H9 (cell line): ENCODE measurements at regions not wholly inside any gene's neighbourhood (a gene's known extent, or its start where the extent isn't known, plus 50 kb on each side); places are given as distances from the start of the nearest gene placed in this dataset.

Source experiments
- DNase-seq: peaks from one replicate; pipeline ENCODE4 v3.0.0-alpha.2; 2017
- H2AFZ ChIP-seq: one replicate; pipeline ENCODE4 v1.6.1; 2013; ENCODE audit warnings: mild to moderate bottlenecking, low read length, control low read depth, moderate library complexity
- H2AK5ac ChIP-seq: 2 replicates; pipeline ENCODE4 v1.6.1; 2013; ENCODE audit warnings: low read length, control low read depth, mixed read lengths; ENCODE audit not compliant: insufficient read length
- H2BK120ac ChIP-seq: one replicate; pipeline ENCODE4 v1.6.1; 2013; ENCODE audit warnings: low read depth, mild to moderate bottlenecking, low read length, control low read depth, inconsistent platforms; ENCODE audit not compliant: poor library complexity, severe bottlenecking
- H2BK12ac ChIP-seq: 2 replicates; pipeline ENCODE4 v1.6.1; 2013; ENCODE audit warnings: low read length, control low read depth, mixed read lengths, low read depth; ENCODE audit not compliant: insufficient read length
- H2BK15ac ChIP-seq: 2 replicates; pipeline ENCODE4 v1.6.1; 2013; ENCODE audit warnings: low read depth, low read length, control low read depth
- H2BK20ac ChIP-seq: one replicate; pipeline ENCODE4 v1.6.1; 2013; ENCODE audit warnings: low read depth, mild to moderate bottlenecking, low read length, control low read depth, inconsistent platforms; ENCODE audit not compliant: poor library complexity, severe bottlenecking
- H2BK5ac ChIP-seq: 2 replicates; pipeline ENCODE4 v1.6.1; 2013; ENCODE audit warnings: low read length, control low read depth, mixed read lengths; ENCODE audit not compliant: insufficient read length
- H3K14ac ChIP-seq: 2 replicates; pipeline ENCODE4 v1.6.1; 2013; ENCODE audit warnings: low read length, control low read depth; ENCODE audit not compliant: insufficient read depth
- H3K18ac ChIP-seq: 2 replicates; pipeline ENCODE4 v1.6.1; 2013; ENCODE audit warnings: low read depth, mild to moderate bottlenecking, mixed read lengths, low read length, control low read depth; ENCODE audit not compliant: insufficient read length
- H3K23ac ChIP-seq: 2 replicates; pipeline ENCODE4 v1.6.1; 2013; ENCODE audit warnings: low read length, control low read depth, mixed read lengths, low read depth; ENCODE audit not compliant: insufficient read length
- H3K23me2 ChIP-seq: 2 replicates; pipeline ENCODE4 v1.6.1; 2013; ENCODE audit warnings: low read depth, mild to moderate bottlenecking, mixed read lengths, low read length, control low read depth; ENCODE audit not compliant: insufficient read length, poor library complexity, severe bottlenecking
- H3K27ac ChIP-seq: 2 replicates; pipeline ENCODE4 v1.5.1; 2013; ENCODE audit warnings: low read length, control low read depth, mixed read lengths, low read depth; ENCODE audit not compliant: insufficient read length
- H3K27me3 ChIP-seq: 2 replicates; pipeline ENCODE4 v1.6.1; 2013; ENCODE audit warnings: low read length, control low read depth, inconsistent platforms; ENCODE audit not compliant: insufficient read depth
- H3K4ac ChIP-seq: 2 replicates; pipeline ENCODE4 v1.6.1; 2013; ENCODE audit warnings: low read depth, mild to moderate bottlenecking, control low read depth, inconsistent platforms, low read length, moderate library complexity
- H3K4me1 ChIP-seq: 2 replicates; pipeline ENCODE4 v1.6.1; 2013; ENCODE audit warnings: low read length, control low read depth, inconsistent platforms; ENCODE audit not compliant: insufficient read depth
- H3K4me2 ChIP-seq: 2 replicates; pipeline ENCODE4 v1.6.1; 2013; ENCODE audit warnings: low read length, control low read depth, mixed read lengths; ENCODE audit not compliant: insufficient read length, insufficient read depth
- H3K56ac ChIP-seq: 2 replicates; pipeline ENCODE4 v1.6.1; 2013; ENCODE audit warnings: low read depth, mild to moderate bottlenecking, mixed read lengths, low read length, control low read depth; ENCODE audit not compliant: insufficient read length
- H3K79me1 ChIP-seq: 2 replicates; pipeline ENCODE4 v1.6.1; 2013; ENCODE audit warnings: low read depth, mild to moderate bottlenecking, moderate library complexity, low read length, control low read depth, inconsistent platforms; ENCODE audit not compliant: insufficient read depth, poor library complexity, severe bottlenecking
- H3K79me2 ChIP-seq: 2 replicates; pipeline ENCODE4 v1.6.1; 2013; ENCODE audit warnings: low read length, control low read depth, inconsistent platforms; ENCODE audit not compliant: insufficient read depth
- H3K9ac ChIP-seq: 2 replicates; pipeline ENCODE4 v1.6.1; 2013; ENCODE audit warnings: low read length, control low read depth, mixed read lengths; ENCODE audit not compliant: insufficient read length; ENCODE audit errors: extremely low read depth
- H3K9me3 ChIP-seq: one replicate; pipeline ENCODE4 v1.6.1; 2013; ENCODE audit warnings: low read depth, low read length, inconsistent platforms; ENCODE audit not compliant: control insufficient read depth
- H3T11ph ChIP-seq: one replicate; pipeline ENCODE4 v1.6.1; 2013; ENCODE audit warnings: mild to moderate bottlenecking, low read length, control low read depth, inconsistent platforms
- H4K20me1 ChIP-seq: one replicate; pipeline ENCODE4 v1.6.1; 2013; ENCODE audit not compliant: control insufficient read depth, insufficient read length, insufficient read depth
- H4K5ac ChIP-seq: 2 replicates; pipeline ENCODE4 v1.6.1; 2013; ENCODE audit warnings: low read depth, mild to moderate bottlenecking, mixed read lengths, low read length, control low read depth; ENCODE audit not compliant: insufficient read length
- H4K8ac ChIP-seq: replicated peaks from 2 replicates; pipeline ENCODE4 v1.6.1; 2013; ENCODE audit warnings: low read length, control low read depth, mixed read lengths, low read depth; ENCODE audit not compliant: insufficient read length
- H4K91ac ChIP-seq: 2 replicates; pipeline ENCODE4 v1.6.1; 2013; ENCODE audit warnings: low read depth, mild to moderate bottlenecking, moderate library complexity, mixed read lengths, low read length, control low read depth; ENCODE audit not compliant: insufficient read length
- H3K27ac Mint-ChIP-seq, 3 experiments: 2 replicates in 2 of 3; 3 replicates in 1 of 3; pipeline ENCODE4 v1.8.0; 2020 to 2021; ENCODE audit warnings: mixed read lengths in 3 of 3, mild to moderate bottlenecking in 1 of 3, moderate library complexity in 1 of 3
- H3K27me3 Mint-ChIP-seq: 2 replicates; pipeline ENCODE4 v1.8.0; 2021; ENCODE audit warnings: low read depth, mild to moderate bottlenecking, moderate library complexity, mixed read lengths
- H3K36me3 Mint-ChIP-seq, 3 experiments: 2 replicates in 2 of 3; 3 replicates in 1 of 3; pipeline ENCODE4 v1.8.0; 2020 to 2021; ENCODE audit warnings: low read depth in 3 of 3, mixed read lengths in 3 of 3; ENCODE audit not compliant: insufficient read depth in 1 of 3
- H3K4me1 Mint-ChIP-seq, 2 experiments: 2 replicates each; pipeline ENCODE4 v1.8.0; 2020; ENCODE audit warnings: mixed read lengths in 2 of 2
- H3K4me3 Mint-ChIP-seq, 2 experiments: 2 replicates in 1 of 2; 3 replicates in 1 of 2; pipeline ENCODE4 v1.8.0; 2020 to 2021; ENCODE audit warnings: mild to moderate bottlenecking in 2 of 2, mixed read lengths in 2 of 2, moderate library complexity in 1 of 2
- H3K9me3 Mint-ChIP-seq, 2 experiments: 2 replicates in 1 of 2; 3 replicates in 1 of 2; pipeline ENCODE4 v1.8.0; 2020; ENCODE audit warnings: mild to moderate bottlenecking in 2 of 2, mixed read lengths in 2 of 2, moderate library complexity in 1 of 2
- CTCF ChIP-seq: fragments of 200-600 bp; sonication (generic); conservative IDR thresholded peaks from 3 replicates; pipeline ENCODE4 v1.8.0; 2021; ENCODE audit warnings: antibody characterized with exemption, mild to moderate bottlenecking
- WGBS: extraction: QIAGEN DNeasy Blood & Tissue Kit; methylation state at CpG from one replicate; pipeline ENCODE4 v1.1.7; 2013; ENCODE audit warnings: missing lambda C conversion rate, low lambda C conversion rate, mixed read lengths; ENCODE audit not compliant: insufficient read length; ENCODE audit errors: extremely low coverage; 5-methylcytosine and 5-hydroxymethylcytosine counted together

GRCh38 chr2:72078773-72079172, 68.9 kb downstream of the CYP26B1 start:
- H4K8ac ChIP-seq = no peak overlapping the region
- no peak overlapping the region for H2BK20ac ChIP-seq
- no peaks in the 10 kb centered on the region for H3K23me2 ChIP-seq
- no peak overlapping the region for H3K18ac ChIP-seq
- H2AK5ac ChIP-seq = no peak overlapping the region
- no peak overlapping the region for H3K27ac ChIP-seq
- Mint-ChIP-seq H3K27me3 (peaks cover 8% of the 10 kb centered on the region), H3K27ac (no peak overlapping the region), H3K36me3 (peaks cover 0 to 4% (median 1%) of the 10 kb centered on the region in 3 experiments; a peak in 3 of 7 replicates), H3K9me3 (peaks cover 18 to 19% of the 10 kb centered on the region in 2 experiments; a peak in 4 of 5 replicates), H3K4me1 (peaks cover 0 to 2% of the 10 kb centered on the region in 2 experiments; a peak in 3 of 4 replicates), H3K4me3 (no peak overlapping the region)
- H4K20me1 ChIP-seq = no peaks in the 10 kb centered on the region
- no peaks in the 10 kb centered on the region; the same call in 1 of the 2 replicates for H3K27me3 ChIP-seq
- no peak overlapping the region for H2BK5ac ChIP-seq
- H3K4me2 ChIP-seq = no peak overlapping the region
- H3K4me1 ChIP-seq = no peaks in the 10 kb centered on the region
- no peak overlapping the region for H2BK120ac ChIP-seq
- H3K9me3 ChIP-seq = no peaks in the 10 kb centered on the region
- no peak for DNase-seq
- no peaks in the 10 kb centered on the region for H3K79me2 ChIP-seq
- H4K91ac ChIP-seq = no peak overlapping the region
- H2BK15ac ChIP-seq = no peak overlapping the region
- H2AFZ ChIP-seq = no peak overlapping the region
- no peak overlapping the region for H3K23ac ChIP-seq
- no peak overlapping the region for H3K4ac ChIP-seq
- no peak overlapping the region for H3T11ph ChIP-seq
- H3K9ac ChIP-seq = no peak overlapping the region
- no peak overlapping the region for H4K5ac ChIP-seq
- H3K79me1 ChIP-seq = no peaks in the 10 kb centered on the region
- H3K14ac ChIP-seq = no peak overlapping the region
- WGBS = no CpG with 5 or more reads among the region's 6 CpGs
- no peak for TF ChIP-seq CTCF
- H2BK12ac ChIP-seq = no peak overlapping the region
- no peak overlapping the region for H3K56ac ChIP-seq
